ENCODE measurements at regions not wholly inside any gene's neighbourhood (a gene's known extent, or its start where the extent isn't known, plus 50 kb on each side); places are given as distances from the start of the nearest gene placed in this dataset.

GRCh38 chr11:69969890-69970784, 108.0 kb upstream of the ANO1 start (continued):
- TF ChIP-seq EHMT2 (IDR thresholded peaks at IDR 0.05; ENCODE audit: borderline replicate concordance, low read depth, low read length) = 0 out of 2 replicates have a peak, but pooled peaks have one; percentile 68
- no peak for TF ChIP-seq ZC3H4 (CRISPR knock-in tag; IDR thresholded peaks at IDR 0.05; ENCODE audit: borderline replicate concordance)
- TF ChIP-seq, protein P1, sequence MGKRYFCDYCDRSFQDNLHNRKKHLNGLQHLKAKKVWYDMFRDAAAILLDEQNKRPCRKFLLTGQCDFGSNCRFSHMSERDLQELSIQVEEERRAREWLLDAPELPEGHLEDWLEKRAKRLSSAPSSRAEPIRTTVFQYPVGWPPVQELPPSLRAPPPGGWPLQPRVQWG (CRISPR knock-in tag; IDR thresholded peaks at IDR 0.05; ENCODE audit: borderline replicate concordance, low read depth) = no peak
- TF ChIP-seq DR1 (CRISPR knock-in tag; IDR thresholded peaks at IDR 0.05) = no peak
- TF ChIP-seq ZNF790 (CRISPR knock-in tag; IDR thresholded peaks at IDR 0.05; ENCODE audit: borderline replicate concordance) = no peak
- no peak for TF ChIP-seq ZC3H13 (CRISPR knock-in tag; IDR thresholded peaks at IDR 0.05)
- peak; percentile 94 for TF ChIP-seq MEF2D (CRISPR knock-in tag; IDR thresholded peaks at IDR 0.05)
- peak; percentile 63; the same call in 1 of the 2 replicates for TF ChIP-seq ZBED4 (CRISPR knock-in tag; IDR thresholded peaks at IDR 0.05; ENCODE audit: borderline replicate concordance)
- TF ChIP-seq NFIB (CRISPR knock-in tag; IDR thresholded peaks at IDR 0.05; ENCODE audit: borderline replicate concordance) = no peak
- TF ChIP-seq, protein P2, sequence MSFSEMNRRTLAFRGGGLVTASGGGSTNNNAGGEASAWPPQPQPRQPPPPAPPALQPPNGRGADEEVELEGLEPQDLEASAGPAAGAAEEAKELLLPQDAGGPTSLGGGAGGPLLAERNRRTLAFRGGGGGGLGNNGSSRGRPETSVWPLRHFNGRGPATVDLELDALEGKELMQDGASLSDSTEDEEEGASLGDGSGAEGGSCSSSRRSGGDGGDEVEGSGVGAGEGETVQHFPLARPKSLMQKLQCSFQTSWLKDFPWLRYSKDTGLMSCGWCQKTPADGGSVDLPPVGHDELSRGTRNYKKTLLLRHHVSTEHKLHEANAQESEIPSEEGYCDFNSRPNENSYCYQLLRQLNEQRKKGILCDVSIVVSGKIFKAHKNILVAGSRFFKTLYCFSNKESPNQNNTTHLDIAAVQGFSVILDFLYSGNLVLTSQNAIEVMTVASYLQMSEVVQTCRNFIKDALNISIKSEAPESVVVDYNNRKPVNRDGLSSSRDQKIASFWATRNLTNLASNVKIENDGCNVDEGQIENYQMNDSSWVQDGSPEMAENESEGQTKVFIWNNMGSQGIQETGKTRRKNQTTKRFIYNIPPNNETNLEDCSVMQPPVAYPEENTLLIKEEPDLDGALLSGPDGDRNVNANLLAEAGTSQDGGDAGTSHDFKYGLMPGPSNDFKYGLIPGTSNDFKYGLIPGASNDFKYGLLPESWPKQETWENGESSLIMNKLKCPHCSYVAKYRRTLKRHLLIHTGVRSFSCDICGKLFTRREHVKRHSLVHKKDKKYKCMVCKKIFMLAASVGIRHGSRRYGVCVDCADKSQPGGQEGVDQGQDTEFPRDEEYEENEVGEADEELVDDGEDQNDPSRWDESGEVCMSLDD (CRISPR knock-in tag; IDR thresholded peaks at IDR 0.05; ENCODE audit: borderline replicate concordance) = peak; percentile 31; the same call in 1 of the 2 replicates
- no peak for TF ChIP-seq NFE2 (CRISPR knock-in tag; IDR thresholded peaks at IDR 0.05)
- peak; percentile 79 for TF ChIP-seq PHF5A (CRISPR knock-in tag; IDR thresholded peaks at IDR 0.05; ENCODE audit: low read depth, unreplicated experiment)
- no peak; the same call in 1 of the 2 replicates for TF ChIP-seq ZNF709 (CRISPR knock-in tag; IDR thresholded peaks at IDR 0.05)
- TF ChIP-seq SNRNP70 (IDR thresholded peaks at IDR 0.05; ENCODE audit: low read depth, low read length) = no peak
- TF ChIP-seq RXRA (CRISPR knock-in tag; IDR thresholded peaks at IDR 0.05) = peak; percentile 99
- TF ChIP-seq NPAS2 (CRISPR knock-in tag; IDR thresholded peaks at IDR 0.05; ENCODE audit: borderline replicate concordance) = no peak
- TF ChIP-seq ZNF737 (CRISPR knock-in tag; IDR thresholded peaks at IDR 0.05; ENCODE audit: borderline replicate concordance) = no peak
- no peak for TF ChIP-seq ISX (CRISPR knock-in tag; conservative IDR thresholded peaks at IDR 0.05)
- TF ChIP-seq ZNF207 (IDR thresholded peaks at IDR 0.05; ENCODE audit: borderline replicate concordance) = no peak
- peak; percentile 99 for TF ChIP-seq HDAC1 (CRISPR knock-in tag; IDR thresholded peaks at IDR 0.05)
- no peak for TF ChIP-seq ARNT (IDR thresholded peaks at IDR 0.05)
- 0 out of 2 replicates have a peak, but pooled peaks have one; percentile 59 for TF ChIP-seq ZNF546 (CRISPR knock-in tag; conservative IDR thresholded peaks at IDR 0.05)

All from HepG2 (cell line).